Thyroid gland (tissue), 4 donors: ENCODE measurements at regions not wholly inside any gene's neighbourhood (a gene's known extent, or its start where the extent isn't known, plus 50 kb on each side); places are given as distances from the start of the nearest gene placed in this dataset.

Experiments
- DNase-seq, 2 donors: peaks; one replicate each; pipeline ENCODE4 v3.0.0-alpha.2; 2019
- H3K27ac ChIP-seq, 3 donors: fragments of 200-600 bp; sonication (generic); 1 replicate in 2 of 3; 2 replicates in 1 of 3; pipeline ENCODE4 v1.5.1; 2016 to 2019; ENCODE audit warnings: mild to moderate bottlenecking in 1 of 3, moderate library complexity in 1 of 3
- H3K27me3 ChIP-seq: fragments of 200-600 bp; sonication (generic); one replicate; pipeline ENCODE4 v1.5.1; 2019
- H3K36me3 ChIP-seq, 2 donors: fragments of 200-600 bp; sonication (generic); one replicate each; pipeline ENCODE4 v1.5.1; 2016 to 2019
- H3K4me1 ChIP-seq, 2 donors: fragments of 200-600 bp; sonication (generic); one replicate each; pipeline ENCODE4 v1.5.1; 2017 to 2019
- H3K4me3 ChIP-seq, 3 donors: fragments of 200-600 bp; sonication (generic); replicated peaks in 1 of 3; 1 replicate in 2 of 3; 2 replicates in 1 of 3; pipeline ENCODE4 v1.5.1; 2016; ENCODE audit warnings: mild to moderate bottlenecking in 1 of 3
- H3K9me3 ChIP-seq: fragments of 200-600 bp; sonication (generic); one replicate; pipeline ENCODE4 v1.5.1; 2017
- CTCF ChIP-seq, 6 experiments: fragments of 200-600 bp in 3 of 6; fragments of 450-650 bp in 3 of 6; sonication (generic) in 3 of 6; IDR thresholded peaks; one replicate each; pipeline ENCODE4 v1.5.1; 2016 to 2019; ENCODE audit warnings: antibody characterized with exemption in 6 of 6, mild to moderate bottlenecking in 2 of 6, inconsistent platforms in 1 of 6, moderate library complexity in 1 of 6
- POLR2A ChIP-seq, 2 donors: fragments of 450-650 bp; IDR thresholded peaks; one replicate each; pipeline ENCODE4 v1.6.1; 2017; ENCODE audit warnings: antibody characterized with exemption in 2 of 2, mild to moderate bottlenecking in 2 of 2, moderate library complexity in 1 of 2
- WGBS, 2 donors: methylation state at CpG; one replicate each; pipeline ENCODE4 v1.1.5; 2017; 5-methylcytosine and 5-hydroxymethylcytosine counted together
- intact Hi-C: fragments of 100-400 bp; cut with DNase I; formaldehyde crosslinking; loops from one replicate; pipeline ENCODE4 v1.15.1; 2023

- WGBS, 2 donors, result 24 to 65% methylated on average over 11 to 24 of the region's 47 CpGs
- H3K9me3 ChIP-seq, result no peaks in the 10 kb centered on the region
- no peaks in the 10 kb centered on the region for H3K36me3 ChIP-seq
- peak overlapping the region in 2 of 3 donors; percentile 36 to 69 for H3K4me3 ChIP-seq
- peaks cover 5 to 16% of the 10 kb centered on the region in 2 donors for H3K4me1 ChIP-seq
- peak overlapping the region; percentile 77 to 99 (median 93) for H3K27ac ChIP-seq
- intact Hi-C loops, result loop anchor here (5.0 to 10.0 kb wide), 2 partner anchors 49 to 63 kb away; partner anchors contain the start of gene ATF3
- no peaks in the 10 kb centered on the region for H3K27me3 ChIP-seq
- peak; percentile 44 to 52 for DNase-seq
- TF ChIP-seq CTCF (IDR thresholded peaks at IDR 0.05) (no peak), POLR2A (IDR thresholded peaks at IDR 0.05) (no peak)
Observed at GRCh38 chr1:212557739-212558692, 50.5 kb upstream of the ATF3 start.

GRCh38 chr1:212558693-212559480, 49.7 kb upstream of the ATF3 start:
- intact Hi-C loops, result loop anchor here (5.0 to 10.0 kb wide), 2 partner anchors 48 to 64 kb away; partner anchors contain the start of gene ATF3
- peak; percentile 54 to 95 for TF ChIP-seq POLR2A (IDR thresholded peaks at IDR 0.05)
- no peak for TF ChIP-seq CTCF (IDR thresholded peaks at IDR 0.05)
- H3K4me3 ChIP-seq, result peak overlapping the region in 2 of 3 donors; percentile 36 to 69
- H3K36me3 ChIP-seq, result no peaks in the 10 kb centered on the region
- peak overlapping the region; percentile 77 to 99 (median 93) for H3K27ac ChIP-seq
- DNase-seq, result peak; percentile 91 to 94
- H3K27me3 ChIP-seq, result no peaks in the 10 kb centered on the region
- WGBS, 2 donors, result 9 to 14% methylated on average over 10 to 13 of the region's 62 CpGs
- H3K4me1 ChIP-seq, result peaks cover 5 to 16% of the 10 kb centered on the region in 2 donors
- H3K9me3 ChIP-seq, result no peaks in the 10 kb centered on the region
